ACC112 (cell line): ENCODE measurements at regions not wholly inside any gene's neighbourhood (a gene's known extent, or its start where the extent isn't known, plus 50 kb on each side); places are given as distances from the start of the nearest gene placed in this dataset.

Experiments
- H2AFZ ChIP-seq: fragments of 200-600 bp; sonication (generic); one replicate; pipeline ENCODE4 v1.6.0; 2017; ENCODE audit warnings: antibody characterized with exemption, low read length; ENCODE audit not compliant: unreplicated experiment
- H3K27ac ChIP-seq: fragments of 200-600 bp; sonication (generic); 2 replicates; pipeline ENCODE4 v1.5.1; 2014; ENCODE audit warnings: low read depth, mild to moderate bottlenecking, antibody characterized with exemption, low read length, moderate library complexity
- H3K27me3 ChIP-seq: fragments of 200-600 bp; sonication (generic); 2 replicates; pipeline ENCODE4 v1.6.1; 2014; ENCODE audit warnings: mild to moderate bottlenecking, antibody characterized with exemption, low read length, moderate library complexity, mixed read lengths; ENCODE audit not compliant: insufficient read depth
- H3K36me3 ChIP-seq: fragments of 200-600 bp; sonication (generic); 2 replicates; pipeline ENCODE4 v1.6.1; 2016; ENCODE audit warnings: mild to moderate bottlenecking, antibody characterized with exemption, low read length, moderate library complexity, mixed read lengths; ENCODE audit not compliant: insufficient read depth
- H3K4me1 ChIP-seq: fragments of 200-600 bp; sonication (generic); one replicate; pipeline ENCODE4 v1.6.1; 2016; ENCODE audit warnings: low read length, mixed read lengths; ENCODE audit not compliant: insufficient read depth, unreplicated experiment, control insufficient read depth
- H3K4me3 ChIP-seq: fragments of 200-600 bp; sonication (generic); 2 replicates; pipeline ENCODE4 v1.5.1; 2014; ENCODE audit warnings: mild to moderate bottlenecking, low read depth, low read length
- H3K79me2 ChIP-seq: fragments of 200-600 bp; sonication (generic); one replicate; pipeline ENCODE4 v1.6.0; 2016; ENCODE audit warnings: low read length; ENCODE audit not compliant: control insufficient read depth, unreplicated experiment, insufficient read depth

GRCh38 chr3:53965291-53965690 is 73.6 kb upstream of the SELENOK start:
- Histone ChIP-seq H3K27me3 (no peaks in the 10 kb centered on the region), H3K4me3 (no peak overlapping the region), H3K36me3 (no peaks in the 10 kb centered on the region), H2AFZ (no peak overlapping the region), H3K27ac (no peak overlapping the region), H3K4me1 (no peaks in the 10 kb centered on the region), H3K79me2 (no peaks in the 10 kb centered on the region)

GRCh38 chr3:53957831-53958230 is 66.2 kb upstream of the SELENOK start:
- H3K27me3 ChIP-seq = no peaks in the 10 kb centered on the region
- no peak overlapping the region for H3K27ac ChIP-seq
- H3K79me2 ChIP-seq = no peaks in the 10 kb centered on the region
- no peaks in the 10 kb centered on the region for H3K36me3 ChIP-seq
- H2AFZ ChIP-seq = no peak overlapping the region
- no peaks in the 10 kb centered on the region for H3K4me1 ChIP-seq
- no peak overlapping the region for H3K4me3 ChIP-seq

GRCh38 chr3:53956586-53956985 is 64.9 kb upstream of the SELENOK start:
- Histone ChIP-seq H2AFZ (no peak overlapping the region), H3K36me3 (no peaks in the 10 kb centered on the region), H3K4me3 (no peak overlapping the region), H3K27me3 (no peaks in the 10 kb centered on the region), H3K79me2 (no peaks in the 10 kb centered on the region), H3K4me1 (no peaks in the 10 kb centered on the region), H3K27ac (no peak overlapping the region)

GRCh38 chr3:53949541-53949940 is 57.9 kb upstream of the SELENOK start:
- Histone ChIP-seq H3K36me3 (no peaks in the 10 kb centered on the region), H3K27me3 (no peaks in the 10 kb centered on the region), H3K4me1 (no peaks in the 10 kb centered on the region), H3K4me3 (no peak overlapping the region), H3K79me2 (no peaks in the 10 kb centered on the region), H3K27ac (no peak overlapping the region), H2AFZ (no peak overlapping the region)

GRCh38 chr3:53948174-53948573 is 56.5 kb upstream of the SELENOK start:
- H3K27me3 ChIP-seq = no peaks in the 10 kb centered on the region
- H3K4me3 ChIP-seq = no peak overlapping the region
- no peaks in the 10 kb centered on the region for H3K79me2 ChIP-seq
- H3K27ac ChIP-seq = no peak overlapping the region
- H2AFZ ChIP-seq = no peak overlapping the region
- no peaks in the 10 kb centered on the region for H3K36me3 ChIP-seq
- H3K4me1 ChIP-seq = no peaks in the 10 kb centered on the region

- H3K27me3 ChIP-seq = no peaks in the 10 kb centered on the region
- H3K4me3 ChIP-seq = no peak overlapping the region
- H3K36me3 ChIP-seq = no peaks in the 10 kb centered on the region
- H3K4me1 ChIP-seq = peaks cover 13% of the 10 kb centered on the region
- H3K27ac ChIP-seq = no peak overlapping the region
- no peak overlapping the region for H2AFZ ChIP-seq
- no peaks in the 10 kb centered on the region for H3K79me2 ChIP-seq
Observed at GRCh38 chr3:53944028-53944427, 52.4 kb upstream of the SELENOK start.

GRCh38 chr3:53941950-53942349 is 50.3 kb upstream of the SELENOK start:
- no peak overlapping the region for H3K27ac ChIP-seq
- no peaks in the 10 kb centered on the region for H3K36me3 ChIP-seq
- H3K4me1 ChIP-seq = peaks cover 13% of the 10 kb centered on the region
- peak overlapping the region; percentile 39 for H2AFZ ChIP-seq
- no peaks in the 10 kb centered on the region for H3K27me3 ChIP-seq
- H3K4me3 ChIP-seq = no peak overlapping the region
- H3K79me2 ChIP-seq = no peaks in the 10 kb centered on the region
